ENCODE measurements at regions not wholly inside any gene's neighbourhood (a gene's known extent, or its start where the extent isn't known, plus 50 kb on each side); places are given as distances from the start of the nearest gene placed in this dataset.

- no peaks in the 10 kb centered on the region for H3K9me3 ChIP-seq (ENCODE audit: low read length)
- H3K4me1 ChIP-seq (ENCODE audit: insufficient read depth, low read length, severe bottlenecking) = no peaks in the 10 kb centered on the region
- no peak overlapping the region for H3K27ac ChIP-seq (ENCODE audit: low read depth, low read length, poor library complexity, severe bottlenecking)
- no peaks in the 10 kb centered on the region for H4K20me1 ChIP-seq (ENCODE audit: insufficient read depth, low read length)
- no peaks in the 10 kb centered on the region for H3K9me2 ChIP-seq (ENCODE audit: low read depth, low read length)
- H3K27me3 ChIP-seq (ENCODE audit: insufficient read depth, low read length) = no peaks in the 10 kb centered on the region
- no peak for TF ChIP-seq EZH2 (IDR thresholded peaks at IDR 0.05; ENCODE audit: borderline replicate concordance, low read length)
- TF ChIP-seq CTCF (IDR thresholded peaks at IDR 0.05; ENCODE audit: low read length) = no peak
- no peak overlapping the region for H3K9ac ChIP-seq (ENCODE audit: low read length)
- no peak overlapping the region for H2AFZ ChIP-seq (ENCODE audit: low read length)
- no peak overlapping the region for H3K4me3 ChIP-seq (ENCODE audit: low read depth, low read length, poor library complexity, severe bottlenecking)
- H3F3A ChIP-seq (ENCODE audit: insufficient read depth, low read length) = no peaks in the 10 kb centered on the region
- H3K4me2 ChIP-seq (ENCODE audit: low read length) = no peak overlapping the region
- no peaks in the 10 kb centered on the region for H3K36me3 ChIP-seq (ENCODE audit: insufficient read depth, low read length)
- H3K79me2 ChIP-seq (ENCODE audit: insufficient read depth, low read length) = no peaks in the 10 kb centered on the region
Measured at GRCh38 chrX:65203545-65203944, 227.3 kb upstream of the ZC4H2 start.

GRCh38 chrX:65196758-65197360 is 220.6 kb upstream of the ZC4H2 start:
- H3K27ac ChIP-seq (ENCODE audit: low read depth, low read length, poor library complexity, severe bottlenecking) = no peak overlapping the region
- H3K9me2 ChIP-seq (ENCODE audit: low read depth, low read length) = no peaks in the 10 kb centered on the region
- H3K9ac ChIP-seq (ENCODE audit: low read length) = no peak overlapping the region
- H4K20me1 ChIP-seq (ENCODE audit: insufficient read depth, low read length) = no peaks in the 10 kb centered on the region
- no peaks in the 10 kb centered on the region for H3K4me1 ChIP-seq (ENCODE audit: insufficient read depth, low read length, severe bottlenecking)
- H3K9me3 ChIP-seq (ENCODE audit: low read length) = no peaks in the 10 kb centered on the region
- H3K4me3 ChIP-seq (ENCODE audit: low read depth, low read length, poor library complexity, severe bottlenecking) = no peak overlapping the region
- no peaks in the 10 kb centered on the region for H3K36me3 ChIP-seq (ENCODE audit: insufficient read depth, low read length)
- H3F3A ChIP-seq (ENCODE audit: insufficient read depth, low read length) = no peaks in the 10 kb centered on the region
- no peaks in the 10 kb centered on the region for H3K27me3 ChIP-seq (ENCODE audit: insufficient read depth, low read length)
- TF ChIP-seq EZH2 (IDR thresholded peaks at IDR 0.05; ENCODE audit: borderline replicate concordance, low read length) (no peak), CTCF (IDR thresholded peaks at IDR 0.05; ENCODE audit: low read length) (0 out of 2 replicates have a peak, but pooled peaks have one; percentile 13)
- H3K79me2 ChIP-seq (ENCODE audit: insufficient read depth, low read length) = no peaks in the 10 kb centered on the region
- H2AFZ ChIP-seq (ENCODE audit: low read length) = no peak overlapping the region
- no peak overlapping the region for H3K4me2 ChIP-seq (ENCODE audit: low read length)

- TF ChIP-seq EZH2 (IDR thresholded peaks at IDR 0.05; ENCODE audit: borderline replicate concordance, low read length) (no peak), CTCF (IDR thresholded peaks at IDR 0.05; ENCODE audit: low read length) (no peak)
- H2AFZ ChIP-seq (ENCODE audit: low read length) = no peak overlapping the region
- H3K4me2 ChIP-seq (ENCODE audit: low read length) = no peak overlapping the region
- no peaks in the 10 kb centered on the region for H3K9me2 ChIP-seq (ENCODE audit: low read depth, low read length)
- no peaks in the 10 kb centered on the region for H3K4me1 ChIP-seq (ENCODE audit: insufficient read depth, low read length, severe bottlenecking)
- H3K36me3 ChIP-seq (ENCODE audit: insufficient read depth, low read length) = no peaks in the 10 kb centered on the region
- H4K20me1 ChIP-seq (ENCODE audit: insufficient read depth, low read length) = no peaks in the 10 kb centered on the region
- H3K9me3 ChIP-seq (ENCODE audit: low read length) = no peaks in the 10 kb centered on the region
- no peaks in the 10 kb centered on the region for H3F3A ChIP-seq (ENCODE audit: insufficient read depth, low read length)
- H3K27me3 ChIP-seq (ENCODE audit: insufficient read depth, low read length) = no peaks in the 10 kb centered on the region
- H3K79me2 ChIP-seq (ENCODE audit: insufficient read depth, low read length) = no peaks in the 10 kb centered on the region
- no peak overlapping the region for H3K27ac ChIP-seq (ENCODE audit: low read depth, low read length, poor library complexity, severe bottlenecking)
- no peak overlapping the region for H3K4me3 ChIP-seq (ENCODE audit: low read depth, low read length, poor library complexity, severe bottlenecking)
- H3K9ac ChIP-seq (ENCODE audit: low read length) = no peak overlapping the region
Measured at GRCh38 chrX:65195621-65196020, 219.4 kb upstream of the ZC4H2 start.
